ENCODE measurements at regions not wholly inside any gene's neighbourhood (a gene's known extent, or its start where the extent isn't known, plus 50 kb on each side); places are given as distances from the start of the nearest gene placed in this dataset.

GRCh38 chr1:163509114-163509513 lies 187.4 kb downstream of the NUF2 start:
- H3K4me3 ChIP-seq (ENCODE audit: control insufficient read depth, low read depth, low read length), result no peak overlapping the region
- TF ChIP-seq CTCF (IDR thresholded peaks at IDR 0.05; ENCODE audit: control insufficient read depth, insufficient read depth, low read depth, low read length, missing control alignments), result no peak
- DNase-seq (ENCODE audit: low read depth), result no peak

GRCh38 chr1:163512349-163512989 lies 190.7 kb downstream of the NUF2 start:
- no peak for TF ChIP-seq CTCF (IDR thresholded peaks at IDR 0.05; ENCODE audit: control insufficient read depth, insufficient read depth, low read depth, low read length, missing control alignments)
- DNase-seq (ENCODE audit: low read depth), result no peak

GRCh38 chr1:163523375-163524029 lies 201.7 kb downstream of the NUF2 start:
- DNase-seq (ENCODE audit: low read depth), result no peak
- no peak for TF ChIP-seq CTCF (IDR thresholded peaks at IDR 0.05; ENCODE audit: control insufficient read depth, insufficient read depth, low read depth, low read length, missing control alignments)
- H3K4me3 ChIP-seq (ENCODE audit: control insufficient read depth, low read depth, low read length), result no peak overlapping the region

More at GRCh38 chr1:163512349-163512989, 190.7 kb downstream of the NUF2 start:
- H3K4me3 ChIP-seq (ENCODE audit: control insufficient read depth, low read depth, low read length), result no peak overlapping the region

DNA sequence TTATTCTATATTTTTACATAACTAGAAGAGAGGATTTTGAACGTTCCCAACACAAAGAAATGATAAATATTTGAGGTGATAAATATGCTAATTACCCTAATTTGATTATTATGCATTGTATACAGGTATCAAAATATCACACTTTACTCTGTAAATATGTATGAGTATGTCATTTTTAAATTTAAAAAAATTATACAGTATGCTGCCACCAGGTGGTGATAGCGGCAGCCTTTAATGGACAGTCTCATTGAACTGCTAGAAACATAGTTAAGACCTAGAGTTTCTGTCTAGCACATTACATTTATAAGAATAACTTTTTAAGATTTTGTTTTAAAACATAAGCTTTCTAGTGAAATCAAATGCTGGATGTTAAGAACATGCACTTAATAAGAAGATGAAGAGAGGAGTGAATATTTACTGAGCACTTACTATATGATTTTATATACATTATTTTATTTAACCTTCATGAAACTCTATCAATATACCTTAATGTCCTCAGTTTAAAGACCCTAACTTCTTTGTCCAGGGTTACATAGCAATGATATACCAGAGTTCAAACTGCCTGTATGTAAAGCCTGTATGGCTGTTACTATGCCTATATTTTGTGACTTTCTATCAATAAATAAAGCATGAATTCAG lies 207.1 kb downstream of the NUF2 start:
- DNase-seq (ENCODE audit: low read depth), result no peak
- TF ChIP-seq CTCF (IDR thresholded peaks at IDR 0.05; ENCODE audit: control insufficient read depth, insufficient read depth, low read depth, low read length, missing control alignments), result peak; percentile 58

GRCh38 chr1:163531345-163531744 lies 209.6 kb downstream of the NUF2 start:
- no peak overlapping the region for H3K4me3 ChIP-seq (ENCODE audit: control insufficient read depth, low read depth, low read length)
- DNase-seq (ENCODE audit: low read depth), result no peak
- TF ChIP-seq CTCF (IDR thresholded peaks at IDR 0.05; ENCODE audit: control insufficient read depth, insufficient read depth, low read depth, low read length, missing control alignments), result no peak

More for the DNA sequence above, 207.1 kb downstream of the NUF2 start:
- no peak overlapping the region for H3K4me3 ChIP-seq (ENCODE audit: control insufficient read depth, low read depth, low read length)

DNA sequence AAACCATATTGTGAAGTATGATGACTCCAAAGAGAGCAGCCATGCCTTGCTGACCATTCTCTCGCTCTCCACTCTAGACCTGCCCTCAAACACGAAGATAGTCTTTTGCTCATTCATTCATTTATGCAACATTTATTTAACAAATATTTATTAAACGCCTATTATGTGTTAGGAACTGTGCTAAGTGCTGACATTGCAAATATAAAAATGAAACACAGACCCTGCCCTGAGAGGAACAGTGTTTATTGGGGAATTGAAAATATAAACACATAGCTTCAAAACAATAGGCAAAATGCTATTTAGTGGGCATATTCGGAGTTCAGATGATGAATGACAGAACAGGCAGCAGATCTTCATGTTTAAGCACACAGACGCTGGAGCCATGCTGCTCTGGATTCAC lies 213.6 kb downstream of the NUF2 start:
- H3K4me3 ChIP-seq (ENCODE audit: control insufficient read depth, low read depth, low read length), result no peak overlapping the region
- TF ChIP-seq CTCF (IDR thresholded peaks at IDR 0.05; ENCODE audit: control insufficient read depth, insufficient read depth, low read depth, low read length, missing control alignments), result no peak
- no peak for DNase-seq (ENCODE audit: low read depth)
